NCI-H1694 treated with DMSO at 0.1 percent for 48 hours (cell line): ENCODE measurements at regions not wholly inside any gene's neighbourhood (a gene's known extent, or its start where the extent isn't known, plus 50 kb on each side); places are given as distances from the start of the nearest gene placed in this dataset.
"Not testable (repeated sequence)": the region's sequence is repeated elsewhere in the genome, so short reads cannot be mapped to it uniquely, and the experiment has no call there.

Experiments used
- DNase-seq: peaks from one replicate; lab custom pipeline; 2025; lab: John Stamatoyannopoulos, UW

DNA sequence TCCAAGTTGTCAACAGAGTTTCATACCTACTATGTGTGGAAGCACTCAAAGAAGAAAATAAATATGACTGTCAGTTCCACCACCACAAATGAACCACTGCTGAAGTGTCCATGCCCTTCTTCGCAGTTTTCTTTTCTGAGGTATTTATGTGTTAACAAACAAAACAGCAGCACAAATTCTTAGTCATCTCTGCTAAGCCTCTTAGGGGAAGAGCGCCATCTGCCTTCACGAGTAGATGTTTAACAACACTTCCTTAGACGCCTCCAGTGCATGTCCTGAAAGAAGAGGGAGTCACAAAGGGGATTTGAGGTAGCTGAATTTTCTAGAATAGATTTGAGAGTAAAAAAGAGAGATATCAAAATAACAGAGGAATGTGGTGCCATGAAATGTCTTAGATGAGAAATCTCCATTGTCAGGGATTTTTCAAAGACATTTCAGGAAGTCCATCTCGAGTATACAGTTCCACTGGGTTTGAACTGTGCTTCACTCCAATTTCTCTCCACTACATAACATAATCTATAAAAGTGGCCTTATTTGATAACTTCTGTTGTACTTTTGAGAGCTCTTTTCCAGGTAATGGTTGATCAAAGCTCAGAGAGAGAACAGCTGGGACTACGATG lies 775.3 kb upstream of the POM121L12 start:
- peak; percentile 3 for DNase-seq

DNA sequence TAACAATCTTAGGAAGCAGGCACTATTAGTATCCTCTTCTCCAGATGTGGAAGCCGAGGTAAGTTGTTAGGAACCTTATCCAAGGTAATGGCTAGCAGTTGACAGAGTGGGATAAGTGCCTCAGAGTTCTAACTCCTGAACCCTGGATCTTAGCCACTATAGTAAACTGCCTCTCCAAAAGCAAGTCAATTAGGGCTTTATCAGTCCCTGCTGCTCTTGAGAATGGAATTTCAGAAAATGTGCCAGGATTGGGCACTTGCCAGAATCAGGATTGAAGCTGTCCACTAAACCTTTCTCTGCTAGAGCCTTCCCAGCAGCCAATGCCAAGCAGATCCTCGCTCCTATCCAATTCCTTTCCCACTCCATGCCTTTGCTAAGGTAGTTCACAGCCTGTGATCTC lies 777.5 kb upstream of the POM121L12 start:
- no peak for DNase-seq

DNA sequence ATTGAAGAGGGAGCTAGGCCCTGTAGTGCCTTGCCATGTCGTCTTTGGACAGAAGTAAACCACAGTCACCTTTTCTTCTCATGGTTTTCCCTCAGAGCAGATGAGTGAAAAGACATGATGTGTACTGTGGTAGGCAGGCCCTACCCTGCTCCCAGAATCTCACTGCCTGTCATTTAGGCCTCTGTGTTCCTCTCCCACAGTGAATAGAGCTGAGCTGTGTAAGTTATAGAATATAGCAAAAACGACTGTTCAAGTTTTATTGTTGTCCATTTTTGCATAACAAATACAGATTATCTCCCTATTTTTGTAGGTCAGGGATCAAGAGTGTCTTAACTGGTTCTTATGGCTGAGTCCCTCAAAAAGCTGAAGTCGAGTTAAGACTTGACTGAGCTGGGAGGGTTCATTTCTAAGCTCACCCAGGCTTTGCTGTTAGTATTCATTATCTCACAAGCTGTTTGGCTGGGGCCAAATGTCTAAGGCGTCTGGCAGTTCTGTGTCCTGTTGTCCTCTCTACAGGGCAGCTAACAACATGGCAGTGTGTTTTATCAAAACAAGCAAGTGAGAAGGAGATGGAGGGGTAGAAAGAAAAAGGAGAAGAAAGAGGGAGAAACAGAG lies 780.9 kb upstream of the POM121L12 start:
- no peak for DNase-seq

DNA sequence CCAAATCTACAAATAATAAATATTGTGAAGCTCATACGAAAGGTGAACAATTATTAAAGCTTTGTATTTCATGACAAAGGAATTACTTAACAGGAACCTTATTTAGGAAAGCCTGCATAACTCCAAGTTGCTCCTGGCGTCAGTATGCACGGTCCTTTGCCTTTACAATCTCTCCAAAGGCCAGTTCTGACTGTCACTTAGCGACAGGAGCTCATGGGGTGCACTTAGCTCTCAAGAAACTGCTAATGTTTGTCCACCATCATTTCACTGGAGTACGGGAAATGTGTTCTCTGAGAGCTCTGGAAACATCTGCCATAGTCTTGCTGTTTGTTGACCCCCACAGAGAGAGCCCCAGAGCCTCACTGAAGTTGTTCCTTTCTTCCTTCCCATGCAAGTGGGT lies 781.5 kb upstream of the POM121L12 start:
- DNase-seq: no peak

DNA sequence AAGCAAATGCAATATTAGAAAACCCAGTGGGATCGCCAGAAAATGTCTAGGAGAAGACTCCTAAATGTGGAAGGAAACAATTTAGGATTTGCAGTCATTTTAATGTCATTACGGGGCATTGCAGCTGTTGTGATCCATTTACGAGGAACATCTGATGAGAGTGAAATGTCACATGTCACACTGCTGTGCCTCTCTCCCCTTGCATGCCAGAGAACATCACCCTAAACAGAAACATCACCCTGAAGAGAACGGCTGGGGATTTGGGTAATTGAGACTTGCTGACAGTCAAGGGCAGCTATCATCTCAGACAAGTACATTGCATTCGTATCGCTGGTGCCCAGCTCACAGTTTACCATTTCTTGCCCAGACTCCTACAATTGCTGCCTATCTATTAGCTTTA lies 785.7 kb upstream of the POM121L12 start:
- no peak for DNase-seq

DNA sequence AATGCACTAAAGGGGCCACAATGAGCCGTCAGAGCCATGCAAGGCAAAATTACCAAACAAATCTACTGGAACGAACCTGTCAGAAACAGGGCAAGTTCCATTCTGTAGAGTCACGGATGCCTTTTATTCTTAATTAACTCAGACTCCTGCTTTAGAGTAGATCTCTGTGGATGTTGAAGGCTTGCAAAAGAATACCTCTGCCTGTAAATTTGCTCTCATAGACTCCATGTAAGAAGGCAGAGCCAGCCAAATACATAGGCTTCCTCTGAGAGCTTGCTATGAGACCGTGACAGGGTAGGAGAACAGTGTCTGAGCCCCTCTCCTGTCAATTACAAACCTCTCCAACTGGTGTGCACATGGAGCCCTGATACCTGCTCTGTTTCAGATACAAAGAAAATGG lies 787.9 kb upstream of the POM121L12 start:
- DNase-seq: no peak

DNA sequence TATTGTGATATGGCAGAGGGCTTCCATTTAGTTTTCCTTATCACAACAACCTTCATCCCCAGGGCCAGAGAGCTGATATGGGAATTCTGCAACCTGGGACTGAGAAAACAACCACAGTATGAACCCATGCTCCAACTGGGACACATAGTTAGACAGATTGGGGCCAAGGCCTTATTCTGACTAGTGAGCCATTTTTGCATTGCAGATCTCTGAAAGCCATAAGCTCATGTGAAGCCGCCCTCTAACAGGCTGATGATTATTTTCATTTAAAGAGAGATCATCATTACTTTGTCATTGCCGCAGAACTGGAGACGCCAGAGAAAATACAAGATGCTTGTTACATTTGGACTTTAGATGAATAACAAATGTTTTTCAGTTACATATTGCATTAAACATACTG lies 791.7 kb upstream of the POM121L12 start:
- no peak for DNase-seq

DNA sequence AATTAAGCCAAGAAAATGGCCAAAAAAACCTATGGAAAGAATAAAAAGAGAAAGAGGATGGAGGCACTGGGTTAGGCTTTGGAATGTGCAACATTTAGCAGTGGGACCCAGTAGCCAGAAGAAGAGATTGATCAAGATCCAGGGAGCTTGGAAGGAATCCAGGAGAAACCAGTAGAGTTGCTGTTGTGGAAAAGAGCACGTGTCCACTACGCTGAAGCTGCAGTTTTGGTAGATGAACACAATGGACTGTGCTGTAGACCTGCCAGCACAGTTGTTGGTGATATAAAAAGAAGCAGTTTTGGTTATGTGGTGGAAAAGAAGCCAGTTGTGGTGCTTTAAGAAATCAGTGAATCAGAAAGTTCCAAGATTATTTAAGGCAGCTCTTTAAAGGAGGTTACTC lies 802.2 kb upstream of the POM121L12 start:
- DNase-seq: no peak

DNA sequence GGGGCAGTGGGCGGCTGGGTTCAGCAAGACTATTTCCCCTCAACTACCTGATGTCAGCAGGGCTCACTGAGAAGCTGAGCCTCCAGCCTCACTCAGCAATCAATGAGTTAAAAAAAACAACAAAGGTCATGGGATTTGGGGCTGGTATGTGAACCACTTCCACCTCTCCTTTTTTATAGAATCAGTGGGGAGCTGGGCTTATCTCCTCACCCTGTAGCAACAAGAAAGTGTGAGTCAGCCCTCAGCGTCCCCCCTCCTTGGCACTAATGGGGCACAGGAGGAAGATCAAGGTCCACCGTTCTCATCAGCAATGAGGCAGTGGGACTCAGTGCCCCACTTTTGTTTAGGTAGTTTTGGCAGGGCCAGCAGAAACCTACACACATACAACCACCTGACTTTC lies 823.5 kb upstream of the POM121L12 start:
- no peak for DNase-seq

DNA sequence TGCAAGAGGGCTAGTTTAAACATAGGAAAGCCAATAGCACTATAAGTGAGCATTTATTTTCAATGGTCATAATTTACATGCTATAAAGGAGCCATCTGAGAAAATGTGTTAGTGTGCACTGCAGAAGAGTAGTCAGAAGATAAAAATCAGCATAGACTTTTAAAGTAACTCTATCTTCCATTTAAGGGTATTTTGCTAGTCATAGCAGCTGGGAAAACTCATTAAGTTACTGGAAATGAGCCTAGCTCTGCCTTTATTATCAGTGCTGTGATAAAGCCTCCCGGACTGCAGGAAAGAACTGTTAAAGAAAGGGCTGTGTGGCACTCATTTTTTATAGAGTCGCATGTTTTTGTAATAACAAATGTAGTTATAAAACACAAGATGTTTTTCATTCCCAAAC lies 825.8 kb upstream of the POM121L12 start:
- no peak for DNase-seq

DNA sequence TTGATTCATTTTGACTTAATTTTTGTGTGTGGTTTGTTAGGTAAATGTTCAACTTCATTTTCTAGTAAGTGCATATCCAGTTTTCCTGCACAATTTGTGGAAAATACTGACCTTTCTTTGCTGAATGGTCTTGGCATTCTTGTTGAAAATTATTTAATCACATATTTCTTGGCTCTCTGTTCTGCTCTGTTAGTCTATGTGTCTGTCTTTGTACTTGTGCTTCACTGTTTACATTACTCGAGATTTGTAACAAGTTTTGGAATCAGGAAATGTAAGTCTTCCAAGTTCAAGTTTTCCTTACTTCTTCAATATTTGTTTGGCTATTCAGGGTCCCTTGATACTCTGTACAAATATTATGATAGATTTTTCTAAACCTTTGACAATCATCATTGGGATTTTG lies 838.2 kb upstream of the POM121L12 start:
- DNase-seq: no peak

DNA sequence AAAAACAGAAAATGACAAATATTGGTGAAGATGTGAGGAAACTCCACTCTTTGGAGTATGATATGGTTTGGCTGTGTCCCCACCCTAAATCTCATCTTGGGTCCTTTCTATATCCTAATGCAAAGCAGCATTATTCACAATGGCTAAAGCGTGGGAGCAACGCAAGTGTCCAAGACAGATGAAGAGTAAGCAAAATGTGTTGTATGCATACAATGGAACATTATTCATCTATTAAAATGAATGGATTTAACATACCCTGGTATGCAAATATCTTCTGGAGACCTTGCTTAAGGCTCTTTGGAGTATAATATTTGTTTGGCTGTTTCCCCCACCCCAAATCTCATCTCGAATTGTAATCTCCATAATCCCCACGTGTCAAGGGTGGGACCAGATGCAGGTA lies 839.8 kb upstream of the POM121L12 start:
- DNase-seq: no peak

DNA sequence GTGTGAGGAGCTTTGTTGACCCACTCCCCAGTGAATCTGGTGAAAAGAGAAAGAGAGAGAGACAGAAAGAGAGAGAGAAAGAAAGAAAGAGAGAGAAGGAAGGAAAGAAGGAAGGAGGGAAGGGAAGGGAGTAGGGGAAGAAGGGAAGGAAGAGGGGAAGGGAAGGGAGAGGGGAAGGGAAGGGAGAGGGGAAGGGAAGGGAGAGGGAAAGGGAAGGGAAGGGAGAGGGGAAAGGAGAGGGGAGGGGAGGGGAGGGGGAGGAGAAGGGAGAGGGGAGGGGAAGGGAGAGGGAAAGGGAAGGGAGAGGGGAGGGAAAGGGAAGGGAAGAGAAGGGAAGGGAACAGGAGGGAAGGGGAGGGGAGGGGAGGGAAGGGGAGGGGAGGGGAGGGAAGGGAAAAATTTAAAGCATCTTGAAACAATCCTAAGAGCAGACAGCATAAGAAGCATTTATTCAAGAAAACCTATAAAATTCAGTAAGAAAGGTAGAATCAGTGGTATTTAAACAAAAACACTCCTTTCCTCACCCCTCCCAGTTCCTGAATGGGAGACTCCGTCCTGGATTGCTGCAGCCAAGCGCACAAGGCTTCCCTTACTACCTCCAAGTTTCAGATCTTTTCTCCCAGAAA lies 846.2 kb upstream of the POM121L12 start:
- no peak for DNase-seq

DNA sequence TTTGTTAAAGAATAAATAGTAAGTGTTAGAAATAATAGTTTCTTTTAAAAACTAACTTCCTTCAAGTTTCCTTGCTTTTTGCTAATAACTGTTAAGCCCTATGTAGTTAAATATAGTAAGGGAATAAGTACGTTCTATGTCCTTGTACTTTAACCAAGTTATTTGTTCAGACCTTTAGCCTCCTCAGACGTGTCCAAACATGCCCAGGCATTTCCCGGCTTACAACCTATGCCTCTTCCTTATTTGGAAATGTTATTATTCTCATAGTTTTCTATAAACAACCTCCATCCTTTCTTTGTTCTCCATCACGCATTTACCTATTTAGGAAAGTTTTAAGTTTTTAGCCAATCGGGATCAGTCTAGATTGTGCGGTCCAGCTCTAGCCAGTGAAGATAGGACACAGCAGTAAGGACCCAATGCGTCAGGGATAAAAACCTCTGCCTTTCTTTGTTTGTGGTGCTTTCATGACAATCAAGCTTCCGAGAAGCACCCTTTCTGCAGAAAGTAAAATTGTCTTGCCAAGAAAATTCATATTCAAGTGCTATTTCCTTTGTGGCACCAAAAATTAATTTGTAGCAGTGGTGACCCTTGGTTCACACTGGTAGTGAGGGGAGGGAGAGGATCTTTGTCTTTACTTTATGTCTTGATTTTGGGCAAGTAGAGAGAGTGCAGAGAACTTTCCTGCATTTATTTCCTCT lies 851.3 kb upstream of the POM121L12 start:
- no peak for DNase-seq

DNA sequence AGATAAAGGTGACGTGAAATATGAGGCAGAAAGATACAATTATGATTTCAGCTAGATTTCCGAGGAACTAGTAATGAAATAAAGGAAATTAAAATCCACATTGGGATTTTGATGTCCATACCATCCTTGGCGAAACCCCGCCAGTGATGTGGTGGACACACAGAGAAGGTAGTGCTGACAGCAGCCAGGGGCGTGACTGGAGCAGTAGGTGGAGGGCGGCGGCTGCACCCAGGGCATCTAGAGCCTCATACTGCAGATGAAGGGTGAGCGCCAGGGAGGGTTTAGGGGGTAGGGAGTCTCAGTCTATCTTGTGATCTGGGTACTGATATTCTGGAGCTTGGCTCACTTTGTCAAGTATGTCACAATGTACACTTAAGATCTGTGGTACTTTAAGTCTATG lies 855.5 kb upstream of the POM121L12 start:
- DNase-seq: no peak

DNA sequence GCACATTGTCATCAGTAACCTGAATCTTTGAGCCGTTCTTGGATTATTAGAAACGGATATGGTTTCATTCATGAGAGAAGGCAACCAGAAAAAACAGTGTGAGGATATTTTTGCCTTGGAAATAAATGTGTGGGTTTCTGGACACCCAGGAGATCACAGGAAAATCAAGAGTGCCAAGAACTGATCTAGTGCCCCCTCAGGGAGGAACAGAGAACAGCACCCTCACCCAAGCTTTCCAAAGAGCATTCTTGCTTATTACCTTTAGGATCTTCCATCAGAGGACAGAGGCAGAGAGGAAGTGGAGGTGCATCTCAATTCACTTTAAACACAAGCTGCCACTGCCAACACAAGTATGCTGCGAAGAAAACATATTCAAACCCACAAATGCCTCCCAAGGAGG lies 851.5 kb upstream of the COBL start:
- no peak for DNase-seq

DNA sequence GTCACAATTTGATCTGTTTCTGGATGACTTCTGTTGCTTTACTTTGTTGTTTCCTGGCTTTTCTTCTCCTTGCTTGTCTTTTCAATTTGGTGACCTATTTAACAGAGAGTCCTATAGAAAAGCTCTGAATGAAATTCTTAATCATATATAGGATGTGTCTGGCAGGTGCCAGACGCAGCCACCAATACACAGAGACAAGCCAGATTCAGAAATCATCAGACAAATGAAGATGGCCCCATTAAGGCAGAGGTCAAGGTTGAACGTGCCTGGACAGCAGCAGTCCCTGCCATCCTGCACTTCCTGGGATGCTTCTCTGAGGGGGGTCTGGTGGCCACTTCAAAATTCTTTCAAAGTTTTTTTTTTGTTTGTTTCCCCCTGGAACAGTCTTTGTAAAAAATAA lies 846.7 kb upstream of the COBL start:
- no peak for DNase-seq

DNA sequence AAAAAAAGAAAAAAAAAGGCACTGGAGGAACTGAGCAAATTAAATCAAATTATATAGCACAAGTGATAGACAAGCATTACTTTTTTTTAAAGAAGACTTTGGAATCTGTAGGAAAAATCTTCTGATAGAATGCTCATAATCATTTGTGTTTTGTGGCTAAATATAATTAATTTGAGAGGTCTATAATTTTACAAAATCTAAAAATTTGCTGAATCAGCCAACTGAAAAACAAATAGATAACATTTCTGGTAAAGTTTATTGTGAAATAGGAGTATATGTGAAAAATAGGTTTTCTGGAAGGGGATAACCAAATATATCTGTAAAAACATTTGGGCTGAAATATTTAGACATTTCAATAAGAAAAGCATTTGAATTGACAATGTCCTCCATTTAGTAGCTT lies 844.9 kb upstream of the COBL start:
- DNase-seq: no peak

DNA sequence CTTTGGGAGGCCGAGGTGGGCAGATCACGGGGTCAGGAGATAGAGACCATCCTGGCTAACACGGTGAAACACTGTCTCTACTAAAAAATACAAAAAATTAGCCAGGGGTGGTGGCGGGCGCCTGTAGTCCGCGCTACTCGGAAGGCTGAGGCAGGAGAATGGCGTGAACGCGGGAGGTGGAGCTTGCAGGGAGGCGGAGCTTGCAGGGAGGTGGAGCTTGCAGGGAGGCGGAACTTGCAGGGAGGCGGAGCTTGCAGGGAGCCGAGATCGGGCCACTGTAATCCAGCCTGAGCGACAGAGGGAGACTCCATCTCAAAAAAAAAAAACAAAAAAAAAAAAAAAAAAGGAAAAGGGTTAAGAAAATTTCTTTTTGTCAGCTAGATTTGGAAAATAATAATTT lies 842.8 kb upstream of the COBL start:
- not testable (repeated sequence) for DNase-seq

DNA sequence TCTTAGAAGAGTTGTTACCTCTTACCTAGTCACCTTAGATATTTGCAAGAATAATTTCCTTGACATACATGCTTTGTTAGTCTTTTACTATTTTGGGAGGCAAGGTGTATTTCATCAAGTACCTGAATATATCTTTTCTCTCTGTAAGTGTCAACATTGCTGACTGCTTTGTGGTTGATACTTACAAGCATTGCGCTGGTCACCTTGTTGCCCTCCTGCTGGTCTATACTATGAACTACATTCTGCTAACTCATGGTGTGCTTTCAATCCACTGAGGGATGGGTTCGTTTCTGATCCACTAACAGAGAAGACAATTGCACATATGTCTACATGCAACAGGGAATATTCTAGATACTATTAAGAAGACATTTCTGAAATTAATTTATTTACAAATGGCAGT lies 837.8 kb upstream of the COBL start:
- DNase-seq: no peak

DNA sequence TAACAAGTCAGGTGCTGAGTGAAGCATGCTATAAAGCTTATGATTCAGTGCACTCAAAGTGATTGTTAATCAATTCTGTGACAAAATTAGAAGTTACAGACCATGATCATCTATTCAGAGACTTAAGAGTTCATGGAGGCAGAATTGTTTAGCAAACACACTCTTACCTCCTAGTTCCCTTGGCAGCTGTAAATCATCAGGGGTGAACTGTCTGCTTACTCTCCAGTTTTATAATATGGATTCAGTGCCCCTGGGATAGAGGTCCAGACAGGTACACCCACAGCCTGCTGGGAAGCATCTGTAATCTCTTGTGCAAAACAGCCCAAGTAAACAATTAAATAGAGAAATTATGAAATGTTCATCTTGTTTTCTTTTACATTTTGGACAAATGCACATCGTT lies 835.0 kb upstream of the COBL start:
- no peak for DNase-seq

DNA sequence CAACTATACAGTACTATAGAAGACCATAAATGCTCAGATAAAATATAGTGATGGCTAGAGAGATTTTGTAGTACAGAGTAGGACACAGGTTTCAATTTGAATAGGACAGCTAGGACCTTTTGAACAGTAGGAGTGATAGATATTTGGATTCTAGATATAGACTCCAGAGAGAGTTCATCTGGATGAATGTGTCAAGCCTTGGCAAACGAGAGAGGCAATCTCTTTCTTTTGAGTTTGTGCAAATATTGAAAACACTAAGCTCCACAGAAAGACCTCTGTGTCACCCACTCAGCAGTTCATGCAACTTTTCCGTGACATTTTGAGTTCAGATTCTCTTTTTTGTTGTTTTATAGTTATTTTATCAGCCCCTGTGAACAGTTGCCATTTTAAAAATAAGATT lies 834.3 kb upstream of the COBL start:
- DNase-seq: no peak

DNA sequence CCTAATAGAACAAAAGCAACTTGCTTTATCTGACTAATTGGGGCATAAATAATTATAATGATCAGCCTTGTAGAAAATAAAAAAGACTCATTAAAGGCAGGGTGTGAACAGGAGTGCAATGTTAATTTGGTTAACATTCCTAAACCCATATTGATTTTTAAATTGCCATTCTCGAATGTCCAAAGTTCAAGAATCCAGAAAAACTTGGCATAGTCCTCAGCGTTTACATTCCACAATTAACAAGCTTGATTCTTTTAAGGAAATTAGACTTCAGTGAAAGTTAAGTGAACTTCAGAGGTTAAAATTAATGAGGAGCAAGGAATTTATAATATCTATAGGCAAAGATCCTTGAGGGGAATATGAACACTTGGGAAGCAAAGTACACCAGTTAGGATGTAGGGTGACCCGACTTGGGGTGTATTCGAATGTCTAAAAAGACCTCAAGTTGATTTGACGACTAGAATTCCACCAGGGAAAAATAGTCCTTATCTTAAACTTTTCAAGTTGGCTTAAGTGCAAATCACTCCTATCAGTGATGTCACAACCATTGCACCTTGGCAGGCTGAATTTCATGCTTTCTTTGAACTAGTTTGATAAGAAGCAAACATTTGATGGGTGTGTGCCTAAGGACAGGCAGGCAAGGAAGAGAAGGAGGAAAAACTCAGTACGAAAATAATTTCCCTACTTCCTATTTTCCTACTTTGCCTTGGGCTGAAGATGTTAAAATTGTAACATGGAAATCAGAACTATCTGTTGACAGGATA lies 830.4 kb upstream of the COBL start:
- no peak for DNase-seq
